Nephron progenitor cell (in vitro differentiated cells): ENCODE measurements at regions not wholly inside any gene's neighbourhood (a gene's known extent, or its start where the extent isn't known, plus 50 kb on each side); places are given as distances from the start of the nearest gene placed in this dataset.

Experiments
- DNase-seq: peaks from one replicate; pipeline ENCODE4 v3.0.0; 2021
- H3K27ac Mint-ChIP-seq: 2 replicates; pipeline ENCODE4 v1.8.0; 2021; ENCODE audit warnings: mild to moderate bottlenecking, moderate library complexity, mixed read lengths
- H3K27me3 Mint-ChIP-seq: 2 replicates; pipeline ENCODE4 v1.8.0; 2021; ENCODE audit warnings: mild to moderate bottlenecking, low read depth, mixed read lengths; ENCODE audit not compliant: poor library complexity
- H3K36me3 Mint-ChIP-seq: 2 replicates; pipeline ENCODE4 v1.8.0; 2021; ENCODE audit warnings: low read depth, mixed read lengths
- H3K4me1 Mint-ChIP-seq: 2 replicates; pipeline ENCODE4 v1.8.0; 2021; ENCODE audit warnings: mixed read lengths
- H3K4me3 Mint-ChIP-seq: 2 replicates; pipeline ENCODE4 v1.8.0; 2021; ENCODE audit warnings: mild to moderate bottlenecking, moderate library complexity, mixed read lengths
- H3K9me3 Mint-ChIP-seq: 2 replicates; pipeline ENCODE4 v1.8.0; 2021; ENCODE audit warnings: mild to moderate bottlenecking, moderate library complexity, mixed read lengths
- CTCF ChIP-seq: fragments of 200-600 bp; sonication (generic); IDR thresholded peaks from 2 replicates; pipeline ENCODE4 v1.5.0; 2021; ENCODE audit warnings: antibody characterized with exemption

GRCh38 chrX:69415698-69416097 is 88.4 kb upstream of the NALF2 start:
- Mint-ChIP-seq H3K4me1 (no peaks in the 10 kb centered on the region), H3K36me3 (no peaks in the 10 kb centered on the region)
- no peak for TF ChIP-seq CTCF

GRCh38 chrX:69412661-69413060 is 91.5 kb upstream of the NALF2 start:
- Mint-ChIP-seq H3K9me3 (peaks cover 40% of the 10 kb centered on the region), H3K4me3 (no peak overlapping the region), H3K36me3 (no peaks in the 10 kb centered on the region), H3K4me1 (no peaks in the 10 kb centered on the region), H3K27me3 (peaks cover 9% of the 10 kb centered on the region), H3K27ac (no peak overlapping the region)
- no peak for DNase-seq
- no peak for TF ChIP-seq CTCF

More at GRCh38 chrX:69415698-69416097, 88.4 kb upstream of the NALF2 start:
- Mint-ChIP-seq H3K4me3 (no peak overlapping the region), H3K27me3 (peaks cover 6% of the 10 kb centered on the region), H3K9me3 (peaks cover 54% of the 10 kb centered on the region), H3K27ac (no peak overlapping the region)
- no peak for DNase-seq

- H3K27ac Mint-ChIP-seq: no peak overlapping the region
- no peak overlapping the region for H3K4me3 Mint-ChIP-seq
- no peak for DNase-seq
- H3K27me3 Mint-ChIP-seq: peaks cover 6% of the 10 kb centered on the region
- TF ChIP-seq CTCF: no peak
- H3K4me1 Mint-ChIP-seq: peaks cover 11% of the 10 kb centered on the region
- no peaks in the 10 kb centered on the region for H3K36me3 Mint-ChIP-seq
- peaks cover 41% of the 10 kb centered on the region for H3K9me3 Mint-ChIP-seq
Measured at GRCh38 chrX:69398881-69399280, 105.2 kb upstream of the NALF2 start.

- H3K36me3 Mint-ChIP-seq: no peaks in the 10 kb centered on the region
- no peak overlapping the region for H3K4me3 Mint-ChIP-seq
- TF ChIP-seq CTCF: no peak
- no peak for DNase-seq
- H3K27ac Mint-ChIP-seq: no peak overlapping the region
- H3K9me3 Mint-ChIP-seq: peaks cover 44% of the 10 kb centered on the region
- peaks cover 15% of the 10 kb centered on the region for H3K4me1 Mint-ChIP-seq
- peaks cover 7% of the 10 kb centered on the region for H3K27me3 Mint-ChIP-seq
Measured at GRCh38 chrX:69396916-69397315, 107.2 kb upstream of the NALF2 start.

GRCh38 chrX:69395306-69395705 is 108.8 kb upstream of the NALF2 start:
- Mint-ChIP-seq H3K4me3 (no peak overlapping the region), H3K4me1 (peaks cover 26% of the 10 kb centered on the region), H3K27me3 (peaks cover 10% of the 10 kb centered on the region), H3K36me3 (no peaks in the 10 kb centered on the region), H3K9me3 (peaks cover 37% of the 10 kb centered on the region), H3K27ac (no peak overlapping the region)
- no peak for DNase-seq
- TF ChIP-seq CTCF: no peak

- Mint-ChIP-seq H3K4me3 (no peak overlapping the region), H3K27ac (no peak overlapping the region), H3K27me3 (peaks cover 14% of the 10 kb centered on the region), H3K9me3 (peaks cover 45% of the 10 kb centered on the region), H3K4me1 (peaks cover 54% of the 10 kb centered on the region), H3K36me3 (no peaks in the 10 kb centered on the region)
- no peak for DNase-seq
- TF ChIP-seq CTCF: no peak
Measured at GRCh38 chrX:69389101-69389501, 115.0 kb upstream of the NALF2 start.
